HG03196 (cell line): ENCODE measurements at regions not wholly inside any gene's neighbourhood (a gene's known extent, or its start where the extent isn't known, plus 50 kb on each side); places are given as distances from the start of the nearest gene placed in this dataset.

Experiments used
- ATAC-seq: cut with Tn5 transposase; IDR thresholded peaks from one replicate; pipeline ENCODE4 v1.9.1; 2021; ENCODE audit not compliant: unreplicated experiment

DNA sequence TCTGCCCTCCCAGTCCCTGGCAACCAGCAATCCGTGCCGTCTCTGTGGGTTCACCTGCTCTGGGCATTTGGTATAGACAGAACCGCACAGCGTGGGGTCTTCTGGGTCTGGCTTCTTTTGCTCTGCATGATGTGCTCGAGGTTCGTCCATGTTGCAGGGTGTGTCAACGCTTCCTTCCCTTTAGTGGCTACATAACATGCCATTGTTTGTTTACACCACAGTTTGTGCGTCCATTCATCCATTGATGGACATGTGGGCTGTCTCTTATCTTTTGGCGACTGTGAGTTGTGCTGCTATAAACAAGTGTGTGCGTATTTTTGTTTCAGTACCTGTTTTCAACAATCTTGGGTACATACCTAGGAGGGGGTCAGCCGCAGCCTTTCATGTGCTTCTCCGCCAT lies 149.5 kb upstream of the RPS6KA2 start:
- no peak for ATAC-seq

DNA sequence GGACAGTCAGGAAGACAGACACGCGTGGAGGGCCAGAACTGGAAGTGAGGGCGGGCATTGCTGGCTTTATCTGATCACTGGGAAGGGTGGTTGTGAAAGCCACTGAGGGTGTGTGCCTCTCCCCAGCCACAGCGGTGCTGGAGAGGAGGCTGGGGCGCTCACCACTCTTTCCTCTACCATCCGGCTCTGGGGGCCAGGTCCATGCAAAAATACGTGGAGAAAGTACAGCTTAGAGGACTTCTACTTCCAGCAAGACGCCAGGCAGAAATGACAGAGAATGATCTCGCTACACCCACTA lies 148.8 kb upstream of the RPS6KA2 start:
- no peak for ATAC-seq

DNA sequence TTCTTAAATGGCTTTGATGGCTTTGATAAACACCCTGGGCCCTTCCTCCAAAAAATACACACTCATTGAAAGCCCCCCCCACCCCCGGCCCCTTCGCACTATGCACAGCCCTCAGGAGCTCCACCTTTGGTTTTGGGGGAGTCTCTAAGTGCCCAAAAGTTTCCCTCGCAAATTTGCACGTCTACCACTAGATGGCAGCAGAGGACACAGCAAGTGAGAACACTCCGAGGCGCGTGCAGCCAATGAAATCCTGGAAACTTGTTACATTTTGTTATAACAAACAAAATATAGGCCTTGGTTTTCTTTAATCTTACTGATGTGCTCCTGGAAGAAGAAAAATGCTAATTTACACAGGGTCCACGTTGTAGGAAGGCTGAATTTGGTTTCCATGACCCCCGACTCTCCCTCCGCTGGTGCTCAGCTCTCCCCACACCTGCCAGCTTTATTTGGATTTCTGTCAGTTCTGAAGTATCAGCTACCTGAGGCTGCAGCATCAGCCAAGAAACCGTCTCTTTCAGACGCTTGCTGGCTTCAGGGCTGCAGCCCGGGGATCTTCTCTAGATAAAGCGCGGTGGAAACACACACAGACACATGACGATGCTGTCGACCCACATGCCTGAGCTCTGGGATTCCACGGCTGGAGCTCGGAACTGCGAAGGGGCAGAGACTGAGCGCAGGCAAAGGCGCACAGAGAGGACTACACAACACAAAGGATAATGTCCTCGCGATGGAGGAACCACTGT lies 148.3 kb upstream of the RPS6KA2 start:
- no peak for ATAC-seq

DNA sequence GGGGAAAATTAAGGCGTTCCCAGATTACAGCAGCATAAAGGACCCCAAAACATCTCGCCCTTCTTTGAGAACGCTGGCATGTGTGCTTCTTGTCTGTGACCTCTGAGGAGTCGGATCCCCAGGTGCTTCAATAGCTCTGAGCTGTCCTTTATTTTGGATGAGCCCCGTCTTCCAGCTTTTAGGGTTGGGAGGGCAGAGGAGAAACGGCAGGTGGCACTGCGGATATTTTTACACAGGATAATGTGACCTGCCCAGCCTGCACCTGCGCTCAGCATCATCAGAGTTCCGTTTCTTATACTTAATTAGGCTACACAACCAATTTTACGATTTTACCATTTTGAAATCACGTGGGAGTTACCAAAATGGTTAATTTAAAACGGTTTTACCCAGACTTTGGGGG lies 147.7 kb upstream of the RPS6KA2 start:
- ATAC-seq = no peak

DNA sequence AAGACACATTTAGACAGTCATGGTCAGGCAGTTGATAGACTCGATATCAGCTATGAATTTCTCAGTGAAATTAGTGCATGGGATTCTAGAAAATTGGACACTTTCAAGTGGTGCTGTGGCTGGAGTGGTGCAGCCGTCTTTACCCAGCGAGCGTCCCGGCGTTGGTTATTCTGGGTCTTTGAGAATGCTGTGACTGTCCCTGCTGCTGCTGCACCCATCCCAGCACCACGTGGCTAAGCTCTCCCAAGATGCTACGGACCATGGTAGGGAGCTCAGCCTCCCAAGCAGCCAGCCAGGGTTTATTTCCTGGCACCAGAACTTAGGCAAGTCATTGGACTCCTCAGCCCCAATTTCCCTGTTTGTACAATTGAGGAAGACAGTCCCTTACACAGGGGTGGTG lies 147.2 kb upstream of the RPS6KA2 start:
- no peak for ATAC-seq

DNA sequence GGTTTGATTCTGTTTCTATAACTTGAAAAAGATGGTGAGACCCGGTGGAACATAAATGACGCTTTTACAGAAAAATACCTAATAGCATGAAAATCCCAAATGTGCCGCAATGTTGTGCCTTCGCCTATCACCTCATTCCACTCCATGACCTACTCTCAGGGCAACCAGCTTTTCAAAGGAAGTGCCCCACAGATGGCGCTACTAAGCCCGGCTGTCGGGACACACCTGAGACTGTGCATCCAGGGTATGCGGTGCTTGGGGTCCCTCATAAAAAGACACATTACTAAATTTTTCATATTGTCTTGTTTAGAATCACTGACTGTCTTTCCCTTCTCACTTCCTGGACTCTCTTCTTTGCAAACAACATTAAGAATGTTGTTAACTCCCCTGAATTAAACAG lies 145.5 kb upstream of the RPS6KA2 start:
- no peak for ATAC-seq

DNA sequence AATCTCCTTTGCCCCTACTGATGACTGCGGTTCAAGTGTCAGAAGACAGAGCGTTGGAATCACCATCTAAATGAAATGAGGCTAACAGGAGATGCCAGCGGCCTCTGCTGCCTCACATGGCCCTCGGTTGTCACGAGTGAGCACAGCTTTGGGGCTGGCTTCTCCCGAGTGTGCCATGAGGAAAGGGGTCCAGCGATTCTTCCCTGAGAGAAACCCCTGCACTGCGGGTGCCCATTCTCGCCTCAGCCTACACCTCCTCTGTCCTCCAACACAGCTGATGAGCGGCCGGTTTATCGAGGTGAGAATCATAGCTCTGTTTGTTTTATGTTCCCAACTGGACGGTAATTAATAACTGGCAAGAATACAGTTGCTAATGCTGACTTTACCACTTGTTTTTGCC lies 144.7 kb upstream of the RPS6KA2 start:
- no peak for ATAC-seq

DNA sequence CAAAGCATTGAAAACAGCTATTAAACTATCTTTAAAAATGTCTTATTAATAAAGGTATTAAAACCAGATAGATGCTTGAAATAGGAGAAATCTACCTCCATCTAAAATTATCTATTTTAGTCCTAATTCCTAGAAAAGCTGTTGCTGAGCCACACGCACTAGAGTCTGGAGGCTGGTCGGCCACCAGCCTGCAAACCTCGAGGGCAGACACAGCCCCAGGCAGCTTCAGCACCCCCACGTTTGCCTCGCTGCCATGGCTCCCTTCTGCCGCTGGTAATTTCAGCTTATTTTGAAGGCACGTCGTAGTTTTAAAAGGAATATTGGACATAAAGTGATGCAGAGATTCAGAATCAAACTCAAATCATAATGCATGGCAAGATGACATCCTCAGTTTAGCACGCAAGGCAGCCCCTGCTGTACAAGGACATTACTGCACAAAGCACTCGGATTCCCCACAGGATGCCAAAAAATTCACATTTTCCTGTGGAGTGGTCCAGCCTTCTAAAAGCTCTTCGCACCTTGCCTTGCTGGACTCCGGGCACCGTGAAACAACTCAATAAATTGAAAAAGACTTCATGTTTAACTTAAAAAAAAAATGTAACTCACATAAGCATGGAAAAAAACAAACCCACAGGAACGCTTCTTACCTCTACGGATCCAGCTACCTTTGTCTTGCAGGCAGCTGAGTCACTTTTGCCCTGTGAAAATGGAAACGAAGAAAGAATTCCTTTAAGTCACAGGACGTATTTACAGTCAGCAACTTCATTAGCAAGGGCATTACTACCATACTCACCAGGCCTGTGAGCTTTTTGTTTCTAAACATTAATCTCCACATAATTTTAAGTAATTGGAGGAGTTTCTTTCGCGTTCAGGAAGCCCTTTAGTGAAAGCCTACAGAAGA lies 143.4 kb upstream of the RPS6KA2 start:
- no peak for ATAC-seq

DNA sequence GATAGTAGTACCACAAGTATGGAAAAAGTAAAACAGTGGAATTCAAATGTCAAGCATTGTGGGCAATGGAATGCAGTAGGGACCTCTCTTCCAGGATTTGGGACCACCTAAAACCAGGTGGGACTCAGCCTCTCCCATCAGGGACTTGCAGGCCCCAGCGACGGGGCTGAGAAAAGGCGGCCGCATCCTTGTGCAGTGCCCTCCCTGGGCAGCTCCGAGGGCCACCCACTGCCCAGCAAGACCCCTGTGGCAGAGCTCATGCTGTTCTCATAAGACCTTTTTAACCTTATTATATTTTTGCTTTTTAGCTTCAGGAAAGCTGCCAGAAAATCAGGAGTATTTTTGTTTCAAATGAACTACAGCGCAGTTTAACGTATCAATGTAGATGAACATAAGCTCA lies 142.6 kb upstream of the RPS6KA2 start:
- no peak for ATAC-seq

DNA sequence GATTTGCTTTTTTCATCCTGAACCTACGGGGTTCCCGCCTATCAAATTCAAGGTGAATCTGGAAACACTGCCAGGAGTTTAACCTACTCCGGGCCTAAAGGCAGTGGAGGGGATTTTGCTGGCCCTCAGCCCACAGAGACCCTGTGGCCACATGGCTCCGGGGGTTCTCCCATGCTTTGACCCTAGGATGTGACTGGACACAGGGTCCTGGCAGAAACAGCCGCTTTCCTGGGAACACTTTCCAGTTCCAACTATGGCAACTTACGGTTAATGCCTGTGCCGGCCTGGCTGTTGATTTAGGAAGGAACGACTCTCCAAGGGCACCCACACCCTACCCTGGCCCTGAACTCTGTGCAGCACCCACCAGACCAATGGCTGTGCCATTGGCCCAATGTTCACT lies 141.7 kb upstream of the RPS6KA2 start:
- no peak for ATAC-seq

DNA sequence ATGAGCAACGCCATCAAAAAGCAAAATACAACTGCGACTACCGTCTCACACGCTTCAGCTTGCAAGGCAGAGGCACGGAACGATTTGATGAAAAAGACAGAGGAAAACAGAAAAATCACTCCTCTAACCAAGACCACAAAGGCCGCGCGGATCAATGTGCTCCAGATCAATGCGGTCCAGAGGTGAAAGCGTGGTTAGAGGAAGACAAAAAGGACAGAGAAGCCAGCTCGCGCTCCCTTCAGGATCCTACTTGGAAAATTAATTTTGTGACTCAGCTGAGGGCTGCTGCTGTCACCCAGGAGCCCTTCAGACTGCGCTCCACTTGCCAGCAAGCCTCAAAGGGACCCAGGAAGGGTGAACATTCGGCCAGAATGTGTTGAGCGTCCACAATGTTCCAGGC lies 140.2 kb upstream of the RPS6KA2 start:
- ATAC-seq = no peak

DNA sequence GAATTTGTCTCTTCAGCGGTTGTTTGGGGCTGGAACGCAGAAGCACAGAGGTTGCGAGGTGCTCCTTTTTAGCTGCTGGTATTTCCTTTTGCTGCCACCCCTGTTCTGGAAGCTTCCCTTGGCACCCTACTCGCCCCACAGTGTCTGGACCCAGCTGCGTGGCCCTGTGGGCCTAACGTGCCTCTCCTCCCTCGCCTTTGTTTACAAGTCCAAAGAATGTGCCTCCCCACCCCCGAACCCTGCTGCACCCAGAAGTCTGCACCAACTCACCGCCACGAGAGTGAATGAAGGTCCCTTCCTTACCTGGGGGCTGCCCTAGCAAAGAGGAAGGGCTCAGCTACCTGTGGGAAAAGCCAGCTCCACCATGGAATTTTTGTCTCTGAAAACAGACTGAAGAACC lies 139.7 kb upstream of the RPS6KA2 start:
- no peak for ATAC-seq

DNA sequence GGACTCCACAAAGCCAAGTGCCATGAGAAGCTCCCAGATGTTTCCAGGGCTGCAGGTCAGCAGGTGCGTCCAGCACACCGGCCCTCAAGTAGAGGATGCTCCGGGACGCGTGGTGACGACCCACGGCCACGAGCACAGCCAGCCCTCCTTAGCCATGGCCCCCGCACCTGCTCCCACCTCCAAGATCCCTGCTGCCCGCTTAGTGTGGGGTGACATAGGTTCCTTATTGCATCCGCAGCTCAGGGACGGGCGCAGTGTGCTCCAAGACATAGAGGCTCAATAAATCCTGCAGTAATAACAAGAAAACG lies 138.1 kb upstream of the RPS6KA2 start:
- no peak for ATAC-seq

DNA sequence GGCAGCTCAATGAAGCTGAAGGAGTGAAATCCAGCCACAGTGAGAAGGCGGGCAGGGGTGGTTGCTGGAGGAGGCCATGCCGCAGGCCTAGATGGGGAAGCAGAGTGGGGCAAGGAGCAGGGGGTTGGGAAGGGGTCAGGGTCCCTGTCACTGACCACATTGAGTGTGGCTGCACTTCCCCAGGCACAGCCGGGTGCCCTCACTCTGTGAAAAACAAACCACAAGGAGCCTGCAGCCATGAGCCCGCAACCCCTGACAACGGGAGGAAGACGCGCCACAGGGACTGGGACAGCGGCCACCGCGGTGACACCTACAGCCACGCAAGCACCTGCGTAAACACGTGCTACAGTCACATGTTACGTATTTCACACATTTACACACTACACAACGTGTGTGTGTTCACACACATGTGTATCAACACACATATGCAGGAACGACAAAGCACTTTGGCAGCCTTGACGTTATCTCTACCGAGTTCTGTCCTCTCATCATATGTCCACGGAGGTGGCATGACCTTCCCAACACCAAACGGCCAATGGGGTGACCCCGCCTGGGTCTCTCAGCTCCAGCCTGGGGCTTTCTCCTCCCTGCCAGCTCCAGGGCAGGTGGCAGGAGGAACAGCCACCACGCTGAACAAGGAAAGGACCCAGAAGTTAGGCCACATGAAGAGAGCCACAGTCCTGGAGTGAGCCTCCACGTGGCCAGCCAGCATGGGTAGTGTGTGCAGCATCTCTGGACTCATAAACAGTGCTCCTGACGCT lies 137.6 kb upstream of the RPS6KA2 start:
- no peak for ATAC-seq

DNA sequence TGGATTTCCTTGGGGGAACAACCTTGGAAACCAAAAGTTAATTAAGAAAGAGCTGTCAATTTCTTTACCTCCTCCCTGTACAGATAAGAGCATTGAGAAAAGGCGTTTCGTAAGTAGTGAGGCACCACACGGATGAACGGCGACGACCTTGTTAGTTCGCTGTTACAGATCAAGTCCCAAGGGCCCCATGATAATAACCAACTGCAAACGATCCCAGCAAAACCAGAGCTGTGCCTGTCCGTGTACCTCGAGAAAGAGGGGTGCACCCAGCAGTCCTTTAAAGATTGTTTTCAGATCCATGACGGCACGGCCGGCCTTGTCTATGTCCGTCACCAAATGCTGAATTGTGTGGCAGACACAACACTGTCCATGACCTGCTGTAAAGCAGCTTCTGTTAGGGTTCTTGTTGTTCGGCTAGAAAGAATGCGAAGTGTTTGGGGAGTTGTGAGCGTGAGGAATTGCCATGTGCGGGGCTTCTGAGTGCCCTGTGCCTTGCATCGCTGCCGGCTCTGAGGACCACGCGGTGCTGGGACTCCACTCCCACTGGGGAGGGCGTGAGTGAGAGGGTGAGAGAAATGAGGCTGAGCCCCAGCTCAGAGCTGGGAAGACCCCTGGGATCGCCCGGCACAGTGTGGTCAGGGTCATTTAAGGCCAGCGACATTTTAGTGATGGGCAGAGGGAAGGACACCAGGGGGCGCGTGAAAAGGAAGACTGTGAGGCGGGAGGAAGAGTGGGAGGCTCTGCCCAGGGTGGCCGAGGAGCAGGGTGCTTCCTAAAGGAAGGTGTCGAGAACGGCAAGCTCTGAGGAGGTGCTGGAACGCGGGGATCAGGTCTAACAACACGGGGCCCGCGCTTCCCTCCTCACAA lies 136.8 kb upstream of the RPS6KA2 start:
- no peak for ATAC-seq

DNA sequence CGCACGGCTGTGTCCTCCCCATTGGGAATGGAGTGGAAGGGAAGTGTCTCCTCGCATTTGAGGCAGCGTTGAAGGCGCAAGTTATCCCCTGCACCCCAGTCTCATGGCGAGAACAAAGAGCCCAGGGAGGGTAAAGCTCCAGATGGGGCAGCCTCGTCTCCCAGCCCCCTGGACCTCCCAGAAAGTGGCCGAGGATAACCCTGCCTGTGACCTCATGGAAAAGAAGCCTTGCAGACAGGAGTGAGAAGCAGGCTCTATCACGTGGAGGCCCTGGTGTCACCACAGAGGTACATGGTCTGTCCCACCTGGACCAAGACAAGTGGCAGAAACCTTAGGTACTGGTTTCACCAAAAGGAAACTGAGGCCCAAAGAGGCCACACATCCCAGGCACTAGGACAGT lies 134.8 kb upstream of the RPS6KA2 start:
- ATAC-seq = no peak

DNA sequence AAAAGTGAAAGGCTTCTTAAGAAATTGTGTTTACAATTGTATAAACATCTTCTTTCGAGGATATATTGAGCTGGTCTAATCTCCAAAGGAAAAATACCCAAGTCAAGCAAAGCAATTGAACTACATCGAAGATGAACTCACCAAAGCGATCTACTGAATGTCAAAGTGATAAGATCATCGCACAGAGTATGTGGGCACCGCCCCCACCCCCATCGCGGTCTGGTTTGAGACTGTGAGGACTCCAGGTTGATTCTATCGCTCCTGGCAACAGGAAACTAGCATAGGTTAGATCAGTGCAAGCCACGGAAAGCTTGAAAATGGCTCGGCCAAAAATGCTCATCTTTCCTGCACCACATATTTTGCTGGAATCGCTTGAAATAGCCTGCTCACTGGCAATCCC lies 133.2 kb upstream of the RPS6KA2 start:
- ATAC-seq = no peak

DNA sequence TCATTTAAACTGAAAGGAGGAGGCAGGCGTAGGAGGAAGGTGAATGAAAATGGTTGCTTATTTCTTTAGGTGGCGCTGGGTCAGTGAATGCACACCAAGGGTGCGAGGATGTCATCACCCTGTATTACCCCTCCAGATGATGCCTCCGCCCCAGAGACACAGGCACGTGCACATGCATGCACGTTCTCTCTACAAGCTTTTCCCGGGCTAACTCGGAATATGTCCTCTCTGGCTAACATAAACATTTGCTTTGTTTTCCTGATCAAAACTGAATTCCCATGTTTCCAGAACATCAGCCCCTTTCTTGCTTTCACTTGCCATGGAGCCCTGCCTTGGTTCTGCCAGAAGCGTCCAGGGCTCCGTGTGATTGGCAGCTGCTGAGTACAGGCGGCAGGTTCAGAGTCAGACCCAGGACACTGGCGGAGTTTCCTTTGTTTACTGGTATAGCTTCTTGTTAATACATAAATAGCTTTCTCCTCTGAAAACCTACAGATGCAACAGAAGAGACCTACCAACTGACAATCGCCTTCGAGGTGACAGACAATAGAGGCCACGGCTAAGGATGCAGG lies 131.2 kb upstream of the RPS6KA2 start:
- ATAC-seq = no peak

DNA sequence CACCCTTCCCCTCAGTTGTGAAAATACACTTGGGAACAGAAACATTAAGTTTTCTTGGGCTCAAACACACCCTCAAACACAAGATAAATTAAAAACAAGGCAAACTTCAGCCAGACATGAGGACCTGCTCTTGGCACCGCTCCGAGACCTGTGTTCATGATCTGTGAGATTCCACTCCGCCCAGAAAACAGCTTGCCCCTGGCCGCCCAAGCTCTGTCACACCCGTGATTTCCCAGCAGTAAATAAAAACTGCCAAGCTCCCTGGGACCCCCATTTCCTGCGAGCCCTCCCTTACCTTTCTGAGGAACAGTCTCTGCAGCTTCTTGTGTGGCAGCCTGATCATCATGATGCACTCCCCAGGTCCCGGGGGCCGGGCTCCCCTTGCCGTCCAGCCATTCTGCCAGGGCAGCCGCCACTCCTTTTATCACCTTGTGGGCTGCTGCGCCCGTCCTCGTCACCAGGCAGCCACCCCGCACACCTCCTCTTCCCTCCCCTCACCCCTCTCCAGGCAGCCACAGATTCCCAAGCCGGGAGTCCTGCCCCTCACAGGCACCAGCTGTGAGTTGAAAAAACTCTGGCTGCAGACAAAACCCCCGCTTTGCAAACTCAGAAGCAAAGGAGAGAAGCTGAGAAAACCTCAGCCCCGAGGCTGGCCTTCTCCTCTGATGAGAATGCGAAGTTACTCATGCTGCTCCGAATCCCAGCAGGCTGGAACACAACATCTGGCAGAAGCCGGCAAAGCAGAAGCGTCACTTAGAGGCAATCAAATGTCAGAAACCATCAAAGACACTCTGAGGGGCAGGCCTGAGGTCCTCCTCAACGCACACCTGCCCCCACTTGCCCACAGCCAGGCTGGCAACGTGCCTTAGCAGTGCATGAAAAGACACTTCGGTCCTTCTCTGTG lies 130.4 kb upstream of the RPS6KA2 start:
- ATAC-seq = no peak
